OCI-LY3 (cell line): ENCODE measurements at regions not wholly inside any gene's neighbourhood (a gene's known extent, or its start where the extent isn't known, plus 50 kb on each side); places are given as distances from the start of the nearest gene placed in this dataset.

ENCODE experiments used
- CTCF ChIP-seq: fragments of 200-600, 300-600 bp; sonication (generic); IDR thresholded peaks from 2 replicates; pipeline ENCODE4 v1.5.1; 2014; ENCODE audit warnings: antibody characterized with exemption, low read length, low read depth
- EZH2phosphoT487 ChIP-seq: fragments of 200-600 bp; shearing (Covaris generic); IDR thresholded peaks from 2 replicates; pipeline ENCODE4 v1.6.1; 2018; ENCODE audit warnings: antibody characterized with exemption, mixed run types, low read depth

DNA sequence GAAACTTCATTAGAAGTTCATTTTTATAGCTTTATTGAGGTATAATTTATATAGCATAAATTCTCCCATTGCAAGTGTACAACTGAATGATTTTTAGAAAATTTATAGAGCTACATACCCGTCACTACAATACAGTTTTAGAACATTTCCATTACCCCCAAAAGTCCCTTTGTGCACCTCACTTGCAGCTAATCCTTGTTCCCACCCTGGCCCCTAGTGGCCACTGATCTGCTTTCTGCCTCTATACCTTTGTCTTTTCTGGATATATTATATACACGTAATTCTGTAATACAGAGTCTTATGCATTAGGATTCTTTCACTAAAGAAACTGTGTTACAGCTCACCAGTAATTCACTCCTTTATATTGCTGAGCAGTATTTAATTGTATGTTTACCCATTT is 145.1 kb upstream of the DIO2 start:
- TF ChIP-seq EZH2phosphoT487 (no peak), CTCF (peak; percentile 43)
